Vagina (tissue), 2 donors: ENCODE measurements at regions not wholly inside any gene's neighbourhood (a gene's known extent, or its start where the extent isn't known, plus 50 kb on each side); places are given as distances from the start of the nearest gene placed in this dataset.

Experiments
- CTCF ChIP-seq, 3 experiments: fragments of 450-650 bp in 2 of 3; fragments of 200-600 bp in 1 of 3; sonication (generic) in 1 of 3; IDR thresholded peaks; one replicate each; pipeline ENCODE4 v1.5.1; 2017 to 2019; ENCODE audit warnings: antibody characterized with exemption in 3 of 3, mild to moderate bottlenecking in 2 of 3, moderate library complexity in 2 of 3
- POLR2A ChIP-seq, 2 donors: fragments of 450-650 bp; IDR thresholded peaks; one replicate each; pipeline ENCODE4 v1.6.1; 2017; ENCODE audit warnings: antibody characterized with exemption in 2 of 2, mild to moderate bottlenecking in 2 of 2, moderate library complexity in 2 of 2
- POLR2AphosphoS5 ChIP-seq, 2 donors: sonication (generic); formaldehyde crosslinking; IDR thresholded peaks; one replicate each; pipeline ENCODE4 v1.9.0; 2017; ENCODE audit warnings: antibody characterized with exemption in 2 of 2, mild to moderate bottlenecking in 2 of 2, low read depth in 1 of 2; ENCODE audit not compliant: insufficient read depth in 1 of 2

GRCh38 chr14:87542288-87542687, 450.7 kb downstream of the GALC start:
- no peak for TF ChIP-seq CTCF (IDR thresholded peaks at IDR 0.05)
- TF ChIP-seq POLR2AphosphoS5 (IDR thresholded peaks at IDR 0.05; ENCODE audit: insufficient read depth in 1 of 2, low read depth in 1 of 2): no peak
- TF ChIP-seq POLR2A (IDR thresholded peaks at IDR 0.05): no peak
